ENCODE measurements at regions not wholly inside any gene's neighbourhood (a gene's known extent, or its start where the extent isn't known, plus 50 kb on each side); places are given as distances from the start of the nearest gene placed in this dataset.

GRCh38 chr2:75253526-75253925 lies 54.2 kb upstream of the TACR1 start:
- Histone ChIP-seq H3K27me3 (ENCODE audit: insufficient read depth, low read length) (no peaks in the 10 kb centered on the region), H3K36me3 (ENCODE audit: insufficient read depth, low read length) (no peaks in the 10 kb centered on the region), H3K79me2 (ENCODE audit: insufficient read depth, low read length) (no peaks in the 10 kb centered on the region), H3K27ac (ENCODE audit: low read depth, low read length) (no peak overlapping the region), H2AFZ (ENCODE audit: low read length) (no peak overlapping the region), H3K9me3 (ENCODE audit: low read depth, low read length) (no peaks in the 10 kb centered on the region), H4K20me1 (ENCODE audit: insufficient read depth, low read length) (no peaks in the 10 kb centered on the region), H3K4me2 (ENCODE audit: insufficient read depth, low read length) (no peak overlapping the region), H3K4me3 (ENCODE audit: insufficient read depth, low read length) (no peak overlapping the region), H3K4me1 (ENCODE audit: insufficient read depth, low read length) (peaks cover 4% of the 10 kb centered on the region)
- no peak for TF ChIP-seq CTCF (IDR thresholded peaks at IDR 0.05; ENCODE audit: extremely low read depth, low read depth, low read length)
- DNase-seq (ENCODE audit: insufficient read length, low spot score, missing footprints), result no peak

- H3K4me1 ChIP-seq (ENCODE audit: insufficient read depth, low read length), result peaks cover 4% of the 10 kb centered on the region
- H4K20me1 ChIP-seq (ENCODE audit: insufficient read depth, low read length), result no peaks in the 10 kb centered on the region
- no peak overlapping the region for H3K27ac ChIP-seq (ENCODE audit: low read depth, low read length)
- no peak overlapping the region for H2AFZ ChIP-seq (ENCODE audit: low read length)
- H3K79me2 ChIP-seq (ENCODE audit: insufficient read depth, low read length), result no peaks in the 10 kb centered on the region
- no peaks in the 10 kb centered on the region for H3K36me3 ChIP-seq (ENCODE audit: insufficient read depth, low read length)
- TF ChIP-seq CTCF (IDR thresholded peaks at IDR 0.05; ENCODE audit: extremely low read depth, low read depth, low read length), result no peak
- H3K27me3 ChIP-seq (ENCODE audit: insufficient read depth, low read length), result no peaks in the 10 kb centered on the region
- H3K4me2 ChIP-seq (ENCODE audit: insufficient read depth, low read length), result no peak overlapping the region
- no peaks in the 10 kb centered on the region for H3K9me3 ChIP-seq (ENCODE audit: low read depth, low read length)
- H3K4me3 ChIP-seq (ENCODE audit: insufficient read depth, low read length), result no peak overlapping the region
- no peak for DNase-seq (ENCODE audit: insufficient read length, low spot score, missing footprints)
Measured at GRCh38 chr2:75251896-75252295, 52.6 kb upstream of the TACR1 start.
